Endothelial cell (in vitro differentiated cells): ENCODE measurements at regions not wholly inside any gene's neighbourhood (a gene's known extent, or its start where the extent isn't known, plus 50 kb on each side); places are given as distances from the start of the nearest gene placed in this dataset.

Experiments used
- DNase-seq: peaks from one replicate; pipeline ENCODE4 v3.0.0; 2021; ENCODE audit warnings: low spot score
- H3K27ac Mint-ChIP-seq: one replicate; pipeline ENCODE4 v1.8.0; 2021; ENCODE audit warnings: mixed read lengths, inconsistent platforms; ENCODE audit not compliant: unreplicated experiment
- H3K27me3 Mint-ChIP-seq: one replicate; pipeline ENCODE4 v1.8.0; 2021; ENCODE audit warnings: mild to moderate bottlenecking, moderate library complexity, mixed read lengths, inconsistent platforms; ENCODE audit not compliant: unreplicated experiment
- H3K36me3 Mint-ChIP-seq: one replicate; pipeline ENCODE4 v1.8.0; 2021; ENCODE audit warnings: mild to moderate bottlenecking, low read depth, mixed read lengths, inconsistent platforms; ENCODE audit not compliant: unreplicated experiment
- H3K4me1 Mint-ChIP-seq: one replicate; pipeline ENCODE4 v1.8.0; 2021; ENCODE audit warnings: mild to moderate bottlenecking, mixed read lengths, inconsistent platforms; ENCODE audit not compliant: unreplicated experiment
- H3K4me3 Mint-ChIP-seq: one replicate; pipeline ENCODE4 v1.8.0; 2021; ENCODE audit warnings: mild to moderate bottlenecking, mixed read lengths, inconsistent platforms; ENCODE audit not compliant: unreplicated experiment
- H3K9me3 Mint-ChIP-seq: one replicate; pipeline ENCODE4 v1.8.0; 2021; ENCODE audit warnings: mixed read lengths, inconsistent platforms; ENCODE audit not compliant: unreplicated experiment
- TF ChIP-seq, protein P1 (sequence below): fragments of 200-600 bp; sonication (generic); IDR thresholded peaks from one replicate; pipeline ENCODE4 v1.5.0; 2021; ENCODE audit warnings: antibody characterized with exemption; ENCODE audit not compliant: unreplicated experiment

GRCh38 chr7:79709574-79710409, 256.3 kb upstream of the MAGI2 start:
- Mint-ChIP-seq H3K4me1 (no peaks in the 10 kb centered on the region), H3K36me3 (no peaks in the 10 kb centered on the region), H3K9me3 (no peaks in the 10 kb centered on the region), H3K27me3 (no peaks in the 10 kb centered on the region), H3K27ac (no peak overlapping the region), H3K4me3 (no peak overlapping the region)
- DNase-seq = no peak
- TF ChIP-seq, protein P1, sequence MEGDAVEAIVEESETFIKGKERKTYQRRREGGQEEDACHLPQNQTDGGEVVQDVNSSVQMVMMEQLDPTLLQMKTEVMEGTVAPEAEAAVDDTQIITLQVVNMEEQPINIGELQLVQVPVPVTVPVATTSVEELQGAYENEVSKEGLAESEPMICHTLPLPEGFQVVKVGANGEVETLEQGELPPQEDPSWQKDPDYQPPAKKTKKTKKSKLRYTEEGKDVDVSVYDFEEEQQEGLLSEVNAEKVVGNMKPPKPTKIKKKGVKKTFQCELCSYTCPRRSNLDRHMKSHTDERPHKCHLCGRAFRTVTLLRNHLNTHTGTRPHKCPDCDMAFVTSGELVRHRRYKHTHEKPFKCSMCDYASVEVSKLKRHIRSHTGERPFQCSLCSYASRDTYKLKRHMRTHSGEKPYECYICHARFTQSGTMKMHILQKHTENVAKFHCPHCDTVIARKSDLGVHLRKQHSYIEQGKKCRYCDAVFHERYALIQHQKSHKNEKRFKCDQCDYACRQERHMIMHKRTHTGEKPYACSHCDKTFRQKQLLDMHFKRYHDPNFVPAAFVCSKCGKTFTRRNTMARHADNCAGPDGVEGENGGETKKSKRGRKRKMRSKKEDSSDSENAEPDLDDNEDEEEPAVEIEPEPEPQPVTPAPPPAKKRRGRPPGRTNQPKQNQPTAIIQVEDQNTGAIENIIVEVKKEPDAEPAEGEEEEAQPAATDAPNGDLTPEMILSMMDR = no peak

DNA sequence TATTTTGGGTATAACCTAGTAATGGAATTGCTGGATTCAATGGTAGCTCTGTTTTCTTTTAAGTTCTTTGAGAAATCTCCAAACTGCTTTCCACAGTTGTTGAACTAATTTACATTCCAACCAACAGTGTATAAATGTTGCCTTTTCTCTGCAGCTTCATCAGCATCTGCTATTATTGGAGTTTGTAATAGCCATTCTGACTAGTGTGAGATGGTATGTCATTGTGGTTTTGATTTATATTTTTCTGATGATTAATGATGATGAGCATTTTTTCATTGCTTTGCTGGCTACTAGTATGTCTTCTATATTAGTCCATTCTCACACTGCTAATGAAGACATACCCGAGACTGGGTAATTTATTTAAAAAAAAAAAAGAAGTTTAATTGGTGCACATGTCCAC, 248.6 kb upstream of the MAGI2 start:
- no peaks in the 10 kb centered on the region for H3K36me3 Mint-ChIP-seq
- TF ChIP-seq, protein P1 = no peak
- H3K4me3 Mint-ChIP-seq = no peak overlapping the region
- no peaks in the 10 kb centered on the region for H3K4me1 Mint-ChIP-seq
- H3K27me3 Mint-ChIP-seq = no peaks in the 10 kb centered on the region
- no peak for DNase-seq
- no peak overlapping the region for H3K27ac Mint-ChIP-seq
- no peaks in the 10 kb centered on the region for H3K9me3 Mint-ChIP-seq

- Mint-ChIP-seq H3K36me3 (no peaks in the 10 kb centered on the region), H3K27ac (peak overlapping the region; percentile 20), H3K4me3 (no peak overlapping the region), H3K27me3 (no peaks in the 10 kb centered on the region), H3K4me1 (no peaks in the 10 kb centered on the region), H3K9me3 (no peaks in the 10 kb centered on the region)
- DNase-seq = no peak
- TF ChIP-seq, protein P1 = no peak
Observed at GRCh38 chr7:79692015-79692414, 238.5 kb upstream of the MAGI2 start.

DNA sequence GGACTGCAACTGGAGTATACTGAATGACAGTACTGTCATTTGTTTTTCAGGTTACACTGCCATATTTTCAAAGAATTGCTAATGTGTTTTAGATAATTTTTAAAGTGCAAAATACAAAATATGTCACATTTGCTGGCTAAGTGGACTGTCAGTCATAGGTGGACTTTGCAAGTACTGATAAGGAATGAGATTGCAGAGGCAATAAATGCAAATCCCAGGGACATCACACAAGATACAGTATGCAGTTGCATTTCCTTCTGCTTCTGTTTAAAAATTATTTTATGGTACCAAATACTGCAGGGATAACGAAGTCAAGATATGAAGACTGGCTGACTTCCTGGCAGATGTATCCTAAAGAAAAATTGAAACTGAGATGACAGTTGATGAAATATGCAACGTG, 237.6 kb upstream of the MAGI2 start:
- no peaks in the 10 kb centered on the region for H3K9me3 Mint-ChIP-seq
- H3K4me3 Mint-ChIP-seq = no peak overlapping the region
- H3K36me3 Mint-ChIP-seq = no peaks in the 10 kb centered on the region
- no peak overlapping the region for H3K27ac Mint-ChIP-seq
- no peak for DNase-seq
- H3K27me3 Mint-ChIP-seq = no peaks in the 10 kb centered on the region
- H3K4me1 Mint-ChIP-seq = no peaks in the 10 kb centered on the region
- TF ChIP-seq, protein P1 = no peak

DNA sequence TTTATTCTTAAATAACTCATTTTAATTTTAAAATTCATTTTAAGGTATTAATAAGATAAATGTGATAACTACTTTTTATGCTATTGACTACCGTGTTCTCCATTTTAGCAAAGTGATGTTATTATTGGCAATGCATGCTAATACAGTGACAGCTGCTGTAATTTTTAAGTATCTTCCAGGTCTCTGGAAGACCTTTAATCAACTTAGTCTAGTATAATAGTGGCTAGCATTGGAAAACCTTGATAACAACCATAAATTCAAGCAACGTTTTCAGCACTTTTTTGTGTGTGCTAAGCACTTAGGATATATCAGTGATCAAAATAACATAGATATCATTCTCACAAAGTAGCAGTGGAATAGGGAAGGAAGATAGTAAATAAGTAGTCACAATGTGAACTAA, 230.9 kb upstream of the MAGI2 start:
- no peak for DNase-seq
- Mint-ChIP-seq H3K36me3 (no peaks in the 10 kb centered on the region), H3K27me3 (peaks cover 1% of the 10 kb centered on the region), H3K4me1 (no peaks in the 10 kb centered on the region), H3K4me3 (no peak overlapping the region), H3K9me3 (no peaks in the 10 kb centered on the region), H3K27ac (no peak overlapping the region)
- TF ChIP-seq, protein P1 = no peak
